Osteocyte (in vitro differentiated cells): ENCODE measurements at regions not wholly inside any gene's neighbourhood (a gene's known extent, or its start where the extent isn't known, plus 50 kb on each side); places are given as distances from the start of the nearest gene placed in this dataset.

Experiments used
- DNase-seq: peaks from one replicate; pipeline ENCODE4 v3.0.0; 2021; ENCODE audit warnings: mixed read lengths; ENCODE audit not compliant: unreplicated experiment; ENCODE audit errors: extremely low spot score
- H3K27ac Mint-ChIP-seq: one replicate; pipeline ENCODE4 v1.8.0; 2021; ENCODE audit warnings: mild to moderate bottlenecking, mixed read lengths; ENCODE audit not compliant: unreplicated experiment
- H3K27me3 Mint-ChIP-seq: one replicate; pipeline ENCODE4 v1.8.0; 2021; ENCODE audit warnings: mixed read lengths; ENCODE audit not compliant: unreplicated experiment
- H3K36me3 Mint-ChIP-seq: one replicate; pipeline ENCODE4 v1.8.0; 2021; ENCODE audit warnings: mixed read lengths; ENCODE audit not compliant: unreplicated experiment
- H3K4me1 Mint-ChIP-seq: one replicate; pipeline ENCODE4 v1.8.0; 2021; ENCODE audit warnings: mixed read lengths; ENCODE audit not compliant: unreplicated experiment
- H3K4me3 Mint-ChIP-seq: one replicate; pipeline ENCODE4 v1.8.0; 2021; ENCODE audit warnings: mild to moderate bottlenecking, moderate library complexity, mixed read lengths; ENCODE audit not compliant: unreplicated experiment
- H3K9me3 Mint-ChIP-seq: one replicate; pipeline ENCODE4 v1.8.0; 2021; ENCODE audit warnings: mixed read lengths; ENCODE audit not compliant: unreplicated experiment
- CTCF ChIP-seq: fragments of 200-600 bp; sonication (generic); IDR thresholded peaks from 2 replicates; pipeline ENCODE4 v1.5.0; 2021; ENCODE audit warnings: antibody characterized with exemption, mild to moderate bottlenecking, moderate library complexity

GRCh38 chr13:86383151-86383550 lies 583.9 kb upstream of the SLITRK6 start:
- H3K9me3 Mint-ChIP-seq, result no peaks in the 10 kb centered on the region
- peak; percentile 82 for DNase-seq
- TF ChIP-seq CTCF, result no peak
- H3K4me1 Mint-ChIP-seq, result no peaks in the 10 kb centered on the region
- H3K27ac Mint-ChIP-seq, result no peak overlapping the region
- H3K4me3 Mint-ChIP-seq, result no peak overlapping the region
- H3K36me3 Mint-ChIP-seq, result no peaks in the 10 kb centered on the region
- no peaks in the 10 kb centered on the region for H3K27me3 Mint-ChIP-seq

GRCh38 chr13:86383561-86383960 lies 584.3 kb upstream of the SLITRK6 start:
- Mint-ChIP-seq H3K4me3 (no peak overlapping the region), H3K4me1 (no peaks in the 10 kb centered on the region), H3K27ac (no peak overlapping the region), H3K9me3 (no peaks in the 10 kb centered on the region), H3K36me3 (no peaks in the 10 kb centered on the region), H3K27me3 (no peaks in the 10 kb centered on the region)
- no peak for TF ChIP-seq CTCF
- DNase-seq, result no peak

GRCh38 chr13:86397635-86398034 lies 598.4 kb upstream of the SLITRK6 start:
- no peaks in the 10 kb centered on the region for H3K9me3 Mint-ChIP-seq
- H3K27ac Mint-ChIP-seq, result no peak overlapping the region
- no peak for DNase-seq
- peaks cover 2% of the 10 kb centered on the region for H3K27me3 Mint-ChIP-seq
- H3K4me3 Mint-ChIP-seq, result no peak overlapping the region
- TF ChIP-seq CTCF, result no peak
- H3K4me1 Mint-ChIP-seq, result no peaks in the 10 kb centered on the region
- H3K36me3 Mint-ChIP-seq, result no peaks in the 10 kb centered on the region

GRCh38 chr13:86399572-86399971 lies 600.4 kb upstream of the SLITRK6 start:
- H3K4me1 Mint-ChIP-seq, result no peaks in the 10 kb centered on the region

GRCh38 chr13:86402500-86402899 lies 603.3 kb upstream of the SLITRK6 start:
- no peaks in the 10 kb centered on the region for H3K9me3 Mint-ChIP-seq
- no peak overlapping the region for H3K4me3 Mint-ChIP-seq
- no peaks in the 10 kb centered on the region for H3K4me1 Mint-ChIP-seq
- no peak for TF ChIP-seq CTCF
- no peak for DNase-seq
- no peaks in the 10 kb centered on the region for H3K36me3 Mint-ChIP-seq
- H3K27ac Mint-ChIP-seq, result no peak overlapping the region
- H3K27me3 Mint-ChIP-seq, result no peaks in the 10 kb centered on the region

More at GRCh38 chr13:86399572-86399971, 600.4 kb upstream of the SLITRK6 start:
- Mint-ChIP-seq H3K27ac (no peak overlapping the region), H3K9me3 (no peaks in the 10 kb centered on the region), H3K27me3 (no peaks in the 10 kb centered on the region), H3K4me3 (no peak overlapping the region), H3K36me3 (no peaks in the 10 kb centered on the region)
- no peak for TF ChIP-seq CTCF
- no peak for DNase-seq
